Liver (tissue), 8 donors: ENCODE measurements at regions not wholly inside any gene's neighbourhood (a gene's known extent, or its start where the extent isn't known, plus 50 kb on each side); places are given as distances from the start of the nearest gene placed in this dataset.

Experiments
- DNase-seq: peaks from one replicate; pipeline ENCODE4 v3.0.0-alpha.2; 2017; ENCODE audit warnings: low spot score
- H3K27ac ChIP-seq, 2 donors: one replicate each; pipeline ENCODE4 v1.7.0; 2013; ENCODE audit warnings: inconsistent platforms in 2 of 2, low read length in 2 of 2, control low read depth in 1 of 2, low read depth in 1 of 2, mild to moderate bottlenecking in 1 of 2
- H3K27me3 ChIP-seq, 4 donors: one replicate each; pipeline versions ENCODE4 v1.6.1 to v1.7.0; 2013; ENCODE audit warnings: low read length in 3 of 4, inconsistent platforms in 1 of 4, mild to moderate bottlenecking in 1 of 4, moderate library complexity in 1 of 4; ENCODE audit not compliant: control insufficient read depth in 4 of 4, insufficient read depth in 4 of 4
- H3K36me3 ChIP-seq, 4 donors: one replicate each; pipeline versions ENCODE4 v1.6.1 to v1.7.0; 2013; ENCODE audit warnings: low read length in 3 of 4, mild to moderate bottlenecking in 3 of 4, low read depth in 1 of 4, moderate library complexity in 1 of 4; ENCODE audit not compliant: control insufficient read depth in 4 of 4, insufficient read depth in 3 of 4
- H3K4me1 ChIP-seq, 4 donors: one replicate each; pipeline versions ENCODE4 v1.6.1 to v1.7.0; 2013; ENCODE audit warnings: low read length in 3 of 4, mild to moderate bottlenecking in 3 of 4, moderate library complexity in 1 of 4; ENCODE audit not compliant: control insufficient read depth in 4 of 4, insufficient read depth in 4 of 4
- H3K4me3 ChIP-seq, 3 donors: one replicate each; pipeline versions ENCODE4 v1.6.1 to v1.7.0; 2013; ENCODE audit warnings: low read length in 3 of 3, control low read depth in 1 of 3, low read depth in 1 of 3, mild to moderate bottlenecking in 1 of 3
- H3K9ac ChIP-seq, 2 donors: one replicate each; pipeline ENCODE4 v1.7.0; 2013; ENCODE audit warnings: low read length in 2 of 2, mild to moderate bottlenecking in 2 of 2, moderate library complexity in 2 of 2, control low read depth in 1 of 2, low read depth in 1 of 2
- H3K9me3 ChIP-seq, 4 donors: one replicate each; pipeline versions ENCODE4 v1.6.1 to v1.7.0; 2013; ENCODE audit warnings: low read length in 3 of 4; ENCODE audit not compliant: control insufficient read depth in 4 of 4
- ATF3 ChIP-seq: IDR thresholded peaks from 2 replicates; pipeline ENCODE4 v1.6.1; 2016; ENCODE audit warnings: antibody characterized with exemption
- CTCF ChIP-seq: fragments of 150-350 bp; IDR thresholded peaks from 2 replicates; pipeline ENCODE4 v1.5.1; 2017; ENCODE audit warnings: improper control_type of control experiment, low read depth, low read length; ENCODE audit not compliant: missing input control
- EGR1 ChIP-seq, 2 donors: IDR thresholded peaks; 2 replicates each; pipeline ENCODE4 v1.6.1; 2016 to 2018; ENCODE audit warnings: antibody characterized with exemption in 2 of 2, low read depth in 2 of 2
- FOXA1 ChIP-seq: IDR thresholded peaks from 2 replicates; pipeline ENCODE4 v1.6.1; 2016; ENCODE audit warnings: antibody characterized with exemption
- HNF4A ChIP-seq, 2 donors: conservative IDR thresholded peaks; 2 replicates each; pipeline ENCODE4 v1.6.1; 2016; ENCODE audit warnings: antibody characterized with exemption in 2 of 2, mild to moderate bottlenecking in 2 of 2
- HNF4G ChIP-seq: IDR thresholded peaks from 2 replicates; pipeline ENCODE4 v1.6.1; 2016; ENCODE audit warnings: antibody characterized with exemption
- JUND ChIP-seq, 2 donors: IDR thresholded peaks; 2 replicates each; pipeline ENCODE4 v1.6.1; 2016; ENCODE audit warnings: antibody characterized with exemption in 2 of 2
- MAX ChIP-seq: IDR thresholded peaks from 2 replicates; pipeline ENCODE4 v1.6.1; 2016; ENCODE audit warnings: antibody characterized with exemption
- NR2F2 ChIP-seq: IDR thresholded peaks from 2 replicates; pipeline ENCODE4 v1.6.1; 2016; ENCODE audit warnings: antibody characterized with exemption
- RAD21 ChIP-seq, 2 donors: IDR thresholded peaks; 2 replicates each; pipeline ENCODE4 v1.6.1; 2016; ENCODE audit warnings: antibody characterized with exemption in 2 of 2, mild to moderate bottlenecking in 2 of 2
- REST ChIP-seq: IDR thresholded peaks from 2 replicates; pipeline ENCODE4 v1.6.1; 2016; ENCODE audit warnings: antibody characterized with exemption, mild to moderate bottlenecking
- SP1 ChIP-seq: IDR thresholded peaks from 2 replicates; pipeline ENCODE4 v1.6.1; 2018; ENCODE audit warnings: antibody characterized with exemption, mild to moderate bottlenecking
- TAF1 ChIP-seq: conservative IDR thresholded peaks from 2 replicates; pipeline ENCODE4 v1.6.1; 2016; ENCODE audit warnings: antibody characterized with exemption, mild to moderate bottlenecking
- YY1 ChIP-seq: IDR thresholded peaks from 2 replicates; pipeline ENCODE4 v1.6.1; 2016; ENCODE audit warnings: antibody characterized with exemption, mild to moderate bottlenecking
- ZBTB33 ChIP-seq: IDR thresholded peaks from 2 replicates; pipeline ENCODE4 v1.6.1; 2016; ENCODE audit warnings: antibody characterized with exemption
- WGBS: extraction: QIAGEN DNeasy Blood & Tissue Kit; methylation state at CpG from one replicate; pipeline ENCODE4 v1.1.7; 2013; 5-methylcytosine and 5-hydroxymethylcytosine counted together
- donor health status: healthy.
- donor health status: healthy.
- donor health status: healthy.
- donor health status: healthy.
- donor health status: healthy.

GRCh38 chr16:8088820-8089338 lies 501.4 kb downstream of the TMEM114 start:
- Histone ChIP-seq H3K9me3 (no peaks in the 10 kb centered on the region), H3K4me3 (no peak overlapping the region), H3K27me3 (no peaks in the 10 kb centered on the region), H3K4me1 (no peaks in the 10 kb centered on the region), H3K27ac (no peak overlapping the region), H3K9ac (no peak overlapping the region), H3K36me3 (no peaks in the 10 kb centered on the region)
- 76% methylated on average over 2 of the region's 2 CpGs for WGBS
- DNase-seq: no peak
- TF ChIP-seq JUND (IDR thresholded peaks at IDR 0.05): no peak

GRCh38 chr16:8087597-8088289 lies 502.6 kb downstream of the TMEM114 start:
- TF ChIP-seq YY1: no peak
- no peak for TF ChIP-seq ZBTB33
- TF ChIP-seq TAF1: no peak
- TF ChIP-seq SP1: no peak
- TF ChIP-seq CTCF: no peak
- TF ChIP-seq JUND (IDR thresholded peaks at IDR 0.05): peak in 1 of 2 donors; percentile 38
- no peak for TF ChIP-seq ATF3
- H3K9ac ChIP-seq: no peak overlapping the region
- 41% methylated on average over 5 of the region's 5 CpGs for WGBS
- H3K27me3 ChIP-seq: no peaks in the 10 kb centered on the region
- no peaks in the 10 kb centered on the region for H3K4me1 ChIP-seq
- H3K36me3 ChIP-seq: no peaks in the 10 kb centered on the region
- no peak for DNase-seq
- H3K4me3 ChIP-seq: no peak overlapping the region
- H3K9me3 ChIP-seq: no peaks in the 10 kb centered on the region
- H3K27ac ChIP-seq: peak overlapping the region in 1 of 2 donors; percentile 50

- TF ChIP-seq MAX (no peak), YY1 (no peak), JUND (IDR thresholded peaks at IDR 0.05) (no peak), HNF4G (no peak), HNF4A (conservative IDR thresholded peaks at IDR 0.05) (no peak), FOXA1 (no peak), EGR1 (IDR thresholded peaks at IDR 0.05; ENCODE audit: low read depth in 2 of 2) (no peak), RAD21 (IDR thresholded peaks at IDR 0.05) (no peak), NR2F2 (no peak), CTCF (no peak), ATF3 (no peak), SP1 (no peak), REST (no peak)
- H3K27ac ChIP-seq: no peak overlapping the region
- H3K4me3 ChIP-seq: no peak overlapping the region
- no peak for DNase-seq
- 64% methylated on average over 2 of the region's 2 CpGs for WGBS
- no peak overlapping the region for H3K9ac ChIP-seq
- H3K36me3 ChIP-seq: no peaks in the 10 kb centered on the region
- no peaks in the 10 kb centered on the region for H3K9me3 ChIP-seq
- H3K4me1 ChIP-seq: no peaks in the 10 kb centered on the region
- no peaks in the 10 kb centered on the region for H3K27me3 ChIP-seq
Measured at GRCh38 chr16:8087146-8087545, 503.2 kb downstream of the TMEM114 start.
